ENCODE measurements at regions not wholly inside any gene's neighbourhood (a gene's known extent, or its start where the extent isn't known, plus 50 kb on each side); places are given as distances from the start of the nearest gene placed in this dataset.

DNA sequence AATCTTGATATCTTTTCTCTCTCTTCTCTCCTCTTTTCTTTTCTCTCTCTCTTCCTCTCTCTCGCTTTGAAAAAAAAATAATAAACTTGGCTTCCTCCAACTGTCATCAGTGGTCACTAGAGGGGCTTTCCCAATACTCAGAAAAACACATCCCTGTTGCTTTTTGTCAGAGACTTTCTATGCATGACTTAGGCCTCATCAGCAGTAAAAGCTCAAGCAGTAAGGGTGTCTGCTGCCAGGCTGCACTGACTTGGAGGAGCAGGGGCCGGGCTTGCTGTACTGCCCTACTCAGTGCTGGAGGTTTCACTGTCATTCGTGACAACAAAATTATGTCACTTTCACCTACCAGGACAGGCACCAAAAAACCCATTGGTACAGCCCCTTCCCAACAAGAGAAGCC is 272.0 kb downstream of the ADGB start:
- TF ChIP-seq, protein P1, sequence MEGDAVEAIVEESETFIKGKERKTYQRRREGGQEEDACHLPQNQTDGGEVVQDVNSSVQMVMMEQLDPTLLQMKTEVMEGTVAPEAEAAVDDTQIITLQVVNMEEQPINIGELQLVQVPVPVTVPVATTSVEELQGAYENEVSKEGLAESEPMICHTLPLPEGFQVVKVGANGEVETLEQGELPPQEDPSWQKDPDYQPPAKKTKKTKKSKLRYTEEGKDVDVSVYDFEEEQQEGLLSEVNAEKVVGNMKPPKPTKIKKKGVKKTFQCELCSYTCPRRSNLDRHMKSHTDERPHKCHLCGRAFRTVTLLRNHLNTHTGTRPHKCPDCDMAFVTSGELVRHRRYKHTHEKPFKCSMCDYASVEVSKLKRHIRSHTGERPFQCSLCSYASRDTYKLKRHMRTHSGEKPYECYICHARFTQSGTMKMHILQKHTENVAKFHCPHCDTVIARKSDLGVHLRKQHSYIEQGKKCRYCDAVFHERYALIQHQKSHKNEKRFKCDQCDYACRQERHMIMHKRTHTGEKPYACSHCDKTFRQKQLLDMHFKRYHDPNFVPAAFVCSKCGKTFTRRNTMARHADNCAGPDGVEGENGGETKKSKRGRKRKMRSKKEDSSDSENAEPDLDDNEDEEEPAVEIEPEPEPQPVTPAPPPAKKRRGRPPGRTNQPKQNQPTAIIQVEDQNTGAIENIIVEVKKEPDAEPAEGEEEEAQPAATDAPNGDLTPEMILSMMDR (IDR thresholded peaks at IDR 0.05; ENCODE audit: control extremely low read depth, extremely low read depth) = no peak
- no peak overlapping the region for H3K27ac ChIP-seq (ENCODE audit: low read depth in 1 of 2, low read length in 1 of 2)
- 66 to 78% methylated on average over 3 of the region's 3 CpGs for WGBS, 2 donors
- no peak overlapping the region for H3K9ac ChIP-seq (ENCODE audit: insufficient read depth in 1 of 2, low read length in 2 of 2)
- DNase-seq (no peak), ATAC-seq (ENCODE audit: insufficient read depth, low FRiP score) (no peak)
- no peaks in the 10 kb centered on the region for H3K36me3 ChIP-seq (ENCODE audit: control insufficient read depth in 4 of 4, insufficient read depth in 4 of 4, low read length in 4 of 4)
- H3K4me1 ChIP-seq (ENCODE audit: control insufficient read depth in 5 of 5, insufficient read depth in 5 of 5, low read length in 5 of 5) = no peaks in the 10 kb centered on the region
- no peak overlapping the region for H3K4me3 ChIP-seq
- H3K9me3 ChIP-seq (ENCODE audit: control insufficient read depth in 4 of 4, insufficient read depth in 3 of 4, low read length in 3 of 4) = no peaks in the 10 kb centered on the region
- H3K27me3 ChIP-seq (ENCODE audit: control insufficient read depth in 3 of 3, insufficient read depth in 3 of 3, low read length in 2 of 3) = no peaks in the 10 kb centered on the region

DNA sequence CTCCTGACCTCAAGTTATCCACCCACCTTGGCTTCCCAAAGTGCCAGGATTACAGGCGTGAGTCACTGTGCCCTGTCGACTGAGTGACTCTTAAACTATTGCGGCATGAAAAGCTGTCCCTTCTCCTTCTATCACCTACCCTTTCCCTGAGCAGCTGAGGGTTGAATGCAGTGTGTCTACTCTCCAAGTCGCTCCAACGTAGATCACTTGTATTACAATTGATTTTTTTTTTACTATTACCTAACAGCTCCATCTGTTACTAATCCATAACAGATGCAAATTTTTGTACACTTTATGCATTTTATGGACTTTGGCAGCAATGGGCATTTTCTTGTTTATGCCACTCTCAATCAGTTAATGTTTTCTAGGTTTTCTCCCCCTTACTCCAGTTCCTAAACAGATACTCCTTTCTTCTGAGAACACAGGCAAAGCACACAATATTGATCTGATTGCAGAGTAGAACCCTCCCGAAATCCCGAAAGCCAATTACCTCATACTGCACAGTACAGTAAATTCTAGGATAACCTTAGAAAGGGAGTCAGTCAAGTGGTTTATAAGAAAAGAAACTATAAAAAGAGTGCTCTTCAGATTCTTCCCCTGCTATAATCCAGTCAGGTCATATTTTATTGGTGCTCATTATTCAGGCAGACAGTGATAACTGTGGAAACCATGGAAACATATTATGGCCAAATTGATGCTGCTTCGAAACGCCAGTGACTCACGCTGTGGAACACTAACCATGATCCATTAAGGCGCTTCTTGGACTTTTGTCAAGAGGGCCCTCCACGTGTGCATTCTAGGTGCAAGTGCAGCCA is 273.0 kb downstream of the ADGB start:
- H3K4me3 ChIP-seq = no peak overlapping the region

GRCh38 chr6:146872426-146872785 is 273.6 kb downstream of the ADGB start:
- no peak for DNase-seq
- H3K27ac ChIP-seq (ENCODE audit: low read depth in 1 of 2, low read length in 1 of 2) = no peak overlapping the region
- H3K4me1 ChIP-seq (ENCODE audit: control insufficient read depth in 5 of 5, insufficient read depth in 5 of 5, low read length in 5 of 5) = no peaks in the 10 kb centered on the region
- no peak overlapping the region for H3K9ac ChIP-seq (ENCODE audit: insufficient read depth in 1 of 2, low read length in 2 of 2)
- no peaks in the 10 kb centered on the region for H3K9me3 ChIP-seq (ENCODE audit: control insufficient read depth in 4 of 4, insufficient read depth in 3 of 4, low read length in 3 of 4)
- 94 to 98% methylated on average over 1 of the region's 1 CpG for whole genome bisulfite sequencing, 2 donors
- TF ChIP-seq, protein P1 (IDR thresholded peaks at IDR 0.05; ENCODE audit: control extremely low read depth, extremely low read depth) = no peak
- ATAC-seq (ENCODE audit: insufficient read depth, low FRiP score) = no peak
- H3K36me3 ChIP-seq (ENCODE audit: control insufficient read depth in 4 of 4, insufficient read depth in 4 of 4, low read length in 4 of 4) = no peaks in the 10 kb centered on the region
- no peak overlapping the region for H3K4me3 ChIP-seq
- H3K27me3 ChIP-seq (ENCODE audit: control insufficient read depth in 3 of 3, insufficient read depth in 3 of 3, low read length in 2 of 3) = no peaks in the 10 kb centered on the region

More for the DNA sequence above, 273.0 kb downstream of the ADGB start:
- H3K27ac ChIP-seq (ENCODE audit: low read depth in 1 of 2, low read length in 1 of 2) = no peak overlapping the region
- ATAC-seq (ENCODE audit: insufficient read depth, low FRiP score) (no peak), DNase-seq (no peak)
- H3K36me3 ChIP-seq (ENCODE audit: control insufficient read depth in 4 of 4, insufficient read depth in 4 of 4, low read length in 4 of 4) = no peaks in the 10 kb centered on the region
- no peaks in the 10 kb centered on the region for H3K9me3 ChIP-seq (ENCODE audit: control insufficient read depth in 4 of 4, insufficient read depth in 3 of 4, low read length in 3 of 4)
- TF ChIP-seq, protein P1 (IDR thresholded peaks at IDR 0.05; ENCODE audit: control extremely low read depth, extremely low read depth) = no peak
- no peak overlapping the region for H3K9ac ChIP-seq (ENCODE audit: insufficient read depth in 1 of 2, low read length in 2 of 2)
- no peaks in the 10 kb centered on the region for H3K27me3 ChIP-seq (ENCODE audit: control insufficient read depth in 3 of 3, insufficient read depth in 3 of 3, low read length in 2 of 3)
- H3K4me1 ChIP-seq (ENCODE audit: control insufficient read depth in 5 of 5, insufficient read depth in 5 of 5, low read length in 5 of 5) = no peaks in the 10 kb centered on the region
- 90 to 94% methylated on average over 12 of the region's 12 CpGs for WGBS, 2 donors

Measured in lung (tissue), 11 donors.